Anterior cingulate cortex (tissue), 58 donors: ENCODE measurements at regions not wholly inside any gene's neighbourhood (a gene's known extent, or its start where the extent isn't known, plus 50 kb on each side); places are given as distances from the start of the nearest gene placed in this dataset.

Experiments used
- DNase-seq, 58 donors: peaks; one replicate each; lab custom pipeline; 2025; lab: John Stamatoyannopoulos, UW

DNA sequence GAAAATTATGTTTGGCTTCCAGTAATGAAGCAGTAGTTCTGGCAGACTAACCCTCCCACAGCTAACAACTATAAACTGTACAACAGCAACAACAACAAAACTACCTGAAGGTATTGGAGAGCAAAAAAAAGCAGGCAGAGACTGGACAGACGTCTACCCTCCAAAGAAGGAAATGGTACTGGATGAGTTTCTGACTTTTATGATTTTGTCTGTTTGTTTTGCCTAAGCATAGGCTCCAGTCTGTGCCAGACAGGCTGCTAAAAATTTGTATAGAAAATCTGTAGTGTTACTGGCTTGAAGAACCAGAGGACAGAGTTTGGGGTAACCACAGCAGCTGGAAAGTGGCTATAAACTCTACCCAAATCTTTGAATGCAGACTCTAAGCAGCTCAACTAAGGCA is 131.3 kb downstream of the SLC25A47 start:
- no peak for DNase-seq

DNA sequence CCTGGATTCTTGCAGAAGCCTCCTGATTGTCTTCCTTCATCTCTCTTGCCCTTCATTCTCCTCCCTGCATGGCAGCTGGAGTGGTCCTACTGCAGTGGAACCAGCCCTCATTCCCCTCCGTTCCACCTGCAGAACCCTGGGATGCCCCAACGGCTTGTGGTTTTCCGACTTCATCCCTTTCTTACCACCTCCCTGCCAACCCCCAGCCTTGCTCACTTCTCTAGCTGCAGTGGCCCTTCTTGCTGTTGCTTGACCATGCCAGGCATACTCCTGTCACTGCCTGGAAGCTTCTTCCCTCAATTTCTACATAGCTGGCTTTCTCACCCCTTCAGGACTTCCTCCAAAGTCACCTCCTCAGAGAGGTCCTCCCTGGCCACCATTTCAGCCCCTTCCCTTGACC is 123.3 kb downstream of the BEGAIN start:
- DNase-seq = no peak

DNA sequence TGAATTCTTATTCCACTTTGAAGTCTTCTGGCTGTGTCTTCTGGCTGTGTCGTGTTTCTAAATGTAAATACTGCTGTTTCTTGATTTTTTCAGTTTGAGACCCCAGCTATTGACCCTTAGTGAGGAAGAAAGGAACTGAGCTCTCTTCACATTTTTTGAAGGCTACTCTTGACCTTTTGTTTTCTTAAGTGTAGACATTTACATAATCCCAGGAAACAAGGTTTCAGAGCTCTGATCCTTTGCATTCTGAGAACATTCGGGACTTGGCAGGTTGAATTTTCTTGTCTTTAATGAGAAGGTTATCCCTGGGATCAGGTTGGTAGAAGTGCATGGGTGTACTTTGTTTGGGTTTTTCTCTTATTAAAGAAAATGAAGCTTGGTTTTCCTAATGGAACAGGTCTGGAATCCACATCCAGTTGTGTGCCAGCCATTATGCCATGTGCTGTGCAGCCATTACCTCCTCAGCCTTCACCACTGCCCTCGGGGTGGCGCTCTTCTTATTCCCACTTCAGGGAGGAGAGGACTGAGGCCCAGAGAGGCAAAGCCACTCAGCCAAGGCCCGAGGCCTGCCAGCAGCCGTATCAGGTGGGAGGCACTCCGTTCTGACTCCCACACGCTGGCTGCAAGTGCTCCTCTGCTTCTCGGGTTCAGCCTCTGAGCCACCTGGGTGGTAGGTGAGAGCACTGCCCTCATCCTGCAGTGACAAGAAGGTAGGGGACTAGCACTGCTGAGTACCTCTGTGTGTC is 120.9 kb downstream of the BEGAIN start:
- DNase-seq = no peak

DNA sequence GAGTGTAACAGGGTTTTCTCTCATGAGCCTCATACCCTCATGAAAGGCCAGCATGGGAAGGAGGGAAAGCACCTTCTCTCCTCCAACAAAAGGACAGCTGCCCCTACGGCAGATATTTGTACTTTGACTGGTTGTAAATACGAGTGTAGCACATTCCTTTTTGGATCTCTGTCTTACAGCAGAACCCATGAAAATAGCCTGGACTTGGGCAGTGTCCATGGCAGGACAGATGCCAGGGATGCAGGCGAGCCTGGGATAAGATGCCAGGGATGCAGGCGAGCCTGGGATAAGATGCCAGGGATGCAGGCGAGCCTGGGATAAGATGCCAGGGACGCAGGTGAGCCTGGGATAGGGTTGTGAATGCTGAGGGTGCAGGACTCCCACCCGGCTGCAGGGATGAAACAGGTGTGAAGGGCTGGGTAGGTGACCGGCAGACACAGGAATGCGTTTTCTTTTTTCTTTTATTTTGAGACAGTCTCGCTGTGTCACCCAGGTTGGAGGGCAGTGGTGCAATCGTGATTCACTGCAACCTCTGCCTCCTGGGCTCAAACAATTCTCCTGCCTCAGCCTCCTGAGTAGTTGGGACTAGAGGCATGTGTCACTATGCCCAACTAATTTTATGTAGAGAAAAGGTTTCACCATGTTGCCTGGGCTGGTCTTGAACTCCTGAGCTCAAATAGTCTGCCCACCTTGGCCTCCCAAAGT is 120.0 kb downstream of the BEGAIN start:
- no peak for DNase-seq

DNA sequence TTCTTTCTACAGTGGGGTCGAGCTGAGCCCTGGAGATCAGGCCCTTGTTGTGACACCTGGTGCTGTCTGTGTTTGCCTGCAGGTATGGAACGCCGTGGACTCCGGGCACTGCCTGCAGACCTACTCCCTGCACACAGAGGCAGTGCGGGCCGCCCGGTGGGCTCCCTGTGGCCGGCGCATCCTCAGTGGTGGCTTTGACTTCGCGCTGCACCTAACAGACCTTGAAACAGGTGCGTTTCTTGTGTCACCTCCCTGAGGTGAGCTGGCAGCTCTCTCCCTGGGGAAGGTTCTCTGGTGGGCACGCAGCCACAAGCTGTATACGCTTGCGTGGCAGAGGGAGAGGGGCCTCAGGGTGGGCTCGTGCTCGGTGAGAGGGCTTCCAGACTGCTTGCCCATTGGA is 119.3 kb downstream of the BEGAIN start:
- no peak for DNase-seq

DNA sequence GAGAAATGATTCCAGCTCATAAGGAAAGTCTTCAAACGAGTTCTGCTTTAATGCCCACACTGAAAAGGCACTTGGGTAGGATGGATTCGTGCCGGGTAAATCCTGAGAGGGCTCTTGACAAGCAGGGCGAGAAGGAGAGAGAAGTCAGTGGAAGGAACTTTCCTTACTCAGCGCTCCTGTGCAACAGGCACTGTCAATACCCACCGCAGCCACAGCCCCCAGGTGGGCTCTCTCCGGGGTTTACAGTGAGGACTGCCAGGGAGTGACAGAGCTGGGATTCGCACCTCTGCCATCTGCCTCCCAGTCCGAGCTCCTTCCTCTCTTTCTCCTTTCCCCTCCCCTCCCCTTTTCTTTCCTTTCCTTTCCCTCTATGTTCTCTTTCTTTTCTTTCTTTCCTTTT is 118.7 kb downstream of the BEGAIN start:
- DNase-seq = no peak

DNA sequence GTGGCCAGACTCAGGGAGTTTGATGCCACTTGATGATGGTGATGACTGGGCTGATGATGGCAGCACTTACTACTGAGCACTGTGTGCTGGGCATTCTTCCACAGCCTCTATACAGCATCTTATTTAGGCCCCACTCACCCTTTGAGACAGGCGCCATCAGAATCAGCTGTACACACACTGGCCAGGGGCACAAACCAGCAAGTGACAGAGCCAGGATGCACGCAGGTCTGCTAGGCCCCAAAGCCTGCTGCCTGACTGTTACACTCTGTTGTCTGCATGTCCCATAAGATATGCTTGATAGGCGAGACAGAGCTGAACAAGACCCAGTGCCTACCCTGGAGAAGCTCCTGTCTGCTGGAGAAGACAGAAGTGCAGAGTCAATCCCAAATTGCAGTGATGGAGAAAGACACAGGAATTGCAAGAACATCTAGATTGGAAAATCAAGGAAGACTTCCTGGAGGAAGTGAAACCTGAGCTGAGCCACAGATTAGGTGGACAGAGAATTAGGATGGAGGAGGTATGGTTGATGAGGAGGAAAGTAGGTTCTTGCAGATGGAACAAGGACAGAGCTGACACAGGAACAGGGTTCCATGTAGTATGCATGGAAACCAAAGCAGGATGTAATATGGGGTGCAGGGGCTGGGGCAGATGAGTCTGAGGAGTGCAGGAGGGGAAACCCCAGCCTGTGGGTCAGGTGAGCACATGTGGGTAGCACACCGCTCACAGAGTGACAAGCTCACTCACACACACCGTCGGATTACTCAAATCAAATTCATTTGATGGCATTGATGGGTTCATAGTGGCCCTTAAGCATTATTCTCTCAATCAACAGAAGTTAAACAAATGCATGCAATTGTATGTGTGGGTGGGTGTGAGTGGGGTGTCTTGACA is 117.3 kb downstream of the BEGAIN start:
- no peak for DNase-seq

DNA sequence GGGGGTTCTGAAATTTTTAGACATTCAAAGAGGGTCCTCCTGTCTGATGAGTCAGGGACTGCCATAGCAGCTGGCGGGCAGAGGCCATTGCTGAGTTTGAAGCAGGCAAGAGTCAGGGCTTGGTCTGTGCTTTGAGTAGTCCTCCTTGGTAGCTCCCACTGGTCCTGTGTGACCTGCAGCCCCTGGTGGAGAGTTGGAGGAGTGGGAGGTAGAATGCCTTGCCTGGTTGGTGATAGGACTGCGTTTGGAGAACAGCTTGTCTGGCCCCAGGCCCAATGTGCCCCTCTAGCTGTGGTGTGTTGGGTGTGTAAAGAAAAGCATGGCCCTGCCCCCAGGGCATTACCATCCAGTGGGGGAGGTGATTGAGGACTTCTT is 116.7 kb downstream of the BEGAIN start:
- DNase-seq = no peak

DNA sequence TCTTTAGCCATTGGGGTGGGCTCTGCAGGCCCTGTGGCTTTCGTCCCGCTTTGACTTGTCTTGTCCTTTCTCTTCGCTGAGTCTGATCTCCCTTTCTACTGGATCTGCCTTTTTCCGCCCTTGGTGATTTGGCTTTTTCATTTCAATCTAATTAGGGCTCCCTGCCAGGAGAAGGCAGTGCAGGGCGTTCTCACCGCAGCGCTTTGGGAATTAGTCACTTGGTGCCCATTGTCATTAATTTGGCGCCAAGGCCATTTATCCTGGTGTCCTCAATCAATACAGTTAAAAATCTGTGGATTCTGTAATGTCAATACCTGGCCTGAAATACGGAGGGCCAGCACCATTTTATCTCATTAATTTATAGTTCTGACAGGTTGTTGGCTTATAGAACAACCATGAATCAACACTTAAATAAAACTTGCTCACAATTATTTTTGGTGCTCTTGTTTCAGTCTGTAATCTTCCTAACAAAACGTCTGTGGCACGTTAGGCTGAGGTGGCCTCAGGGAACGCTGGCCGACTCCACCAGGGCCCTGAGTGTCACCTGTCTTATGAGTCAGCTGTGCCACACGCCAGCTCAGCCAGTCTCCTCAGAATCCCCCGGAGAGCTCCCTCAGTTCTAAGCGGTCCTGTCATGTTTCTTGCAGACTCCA is 115.7 kb downstream of the BEGAIN start:
- DNase-seq = no peak

DNA sequence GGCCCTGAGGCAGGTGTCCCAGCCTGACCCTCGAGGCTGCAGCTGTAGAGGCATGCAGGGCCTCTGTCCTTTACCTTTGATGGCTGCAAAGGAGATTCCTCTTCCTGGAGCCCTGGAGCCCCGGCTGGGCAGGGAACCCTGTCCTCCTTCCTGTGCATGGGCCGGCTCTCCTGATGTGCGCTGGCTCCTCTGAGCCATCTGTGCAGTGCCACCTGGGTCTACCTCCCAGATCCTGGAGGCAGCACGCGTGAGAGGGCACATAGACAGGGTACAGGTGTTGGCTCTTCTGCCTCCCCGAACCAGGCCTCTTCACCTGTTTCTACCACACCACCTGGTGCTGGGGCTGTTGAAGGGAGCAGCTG is 115.1 kb downstream of the BEGAIN start:
- DNase-seq = no peak

DNA sequence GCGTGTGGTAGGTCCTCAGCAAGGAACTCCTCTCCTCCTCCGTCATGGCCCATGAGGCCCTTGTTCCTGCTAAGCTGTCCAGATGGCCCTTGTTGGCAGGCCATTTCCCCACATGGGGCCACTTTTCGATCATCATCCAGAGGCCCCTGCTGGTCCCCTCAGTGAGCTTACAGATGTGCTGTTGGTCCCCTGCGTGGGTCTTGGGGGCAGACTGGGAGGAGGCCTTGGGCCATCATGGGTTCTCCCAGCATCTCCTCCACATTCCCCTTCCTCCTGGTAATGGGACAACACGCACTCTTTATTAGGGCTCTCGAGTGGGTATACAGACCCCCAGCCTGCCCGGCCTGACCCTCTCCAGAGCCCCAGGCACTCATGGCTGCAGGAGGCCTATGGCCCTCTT is 114.7 kb downstream of the BEGAIN start:
- DNase-seq = no peak

DNA sequence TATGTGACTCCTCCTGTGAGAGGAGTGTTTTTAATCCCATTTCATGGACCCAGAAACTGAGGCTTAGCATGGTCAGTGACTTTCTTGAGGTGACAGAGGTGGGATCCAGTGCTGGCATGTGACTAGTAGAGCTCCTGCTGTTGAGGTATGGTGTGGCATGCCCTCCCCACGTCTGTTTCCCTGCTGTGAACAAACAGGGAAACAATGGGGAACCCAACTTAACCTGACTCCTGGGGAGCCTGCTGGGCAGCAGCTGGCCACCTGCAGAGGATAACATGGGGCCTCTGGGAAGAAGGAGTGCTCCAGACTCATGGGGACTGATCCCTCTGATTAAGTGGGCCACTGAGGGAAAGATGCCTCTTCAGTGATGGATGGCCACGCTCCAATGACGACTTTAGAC is 114.0 kb downstream of the BEGAIN start:
- DNase-seq = no peak

DNA sequence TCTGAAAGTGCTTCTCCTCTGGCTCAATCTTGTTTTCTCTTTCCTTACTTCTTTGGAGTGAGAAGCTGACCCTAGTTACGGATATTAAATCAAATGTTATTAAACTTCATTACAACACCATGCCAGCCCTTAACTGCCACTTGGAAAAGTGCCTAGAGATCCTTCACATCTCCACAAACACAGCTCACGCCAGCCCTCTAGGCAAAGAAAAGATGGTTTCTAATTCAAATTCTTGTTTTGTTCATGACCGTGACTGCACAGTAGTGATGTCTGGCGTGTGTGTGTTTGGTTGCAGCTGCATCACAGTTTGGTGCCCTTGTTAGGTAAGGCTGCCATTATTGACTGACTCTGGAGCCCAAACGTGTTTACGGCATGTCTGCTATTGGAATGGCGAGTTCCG is 113.0 kb downstream of the BEGAIN start:
- DNase-seq = no peak

DNA sequence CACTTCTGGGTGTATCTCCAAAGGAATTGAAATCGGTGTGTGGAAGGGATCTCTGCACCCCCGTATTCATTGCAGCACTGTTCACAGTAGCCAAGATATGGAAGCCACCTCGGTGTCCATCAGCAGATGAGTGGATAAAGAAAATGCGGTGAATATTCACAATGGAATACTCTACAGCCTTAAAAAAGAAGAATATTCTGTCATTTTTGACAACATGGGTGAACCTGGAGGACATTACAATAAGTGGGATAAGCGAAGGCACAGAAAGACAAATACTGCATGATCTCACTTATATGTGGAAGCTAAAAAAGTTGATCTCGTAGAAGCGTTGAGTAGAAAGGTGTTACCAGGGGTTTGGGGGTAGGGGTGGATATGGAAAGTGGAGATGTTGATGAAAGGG is 111.9 kb downstream of the BEGAIN start:
- DNase-seq = no peak

DNA sequence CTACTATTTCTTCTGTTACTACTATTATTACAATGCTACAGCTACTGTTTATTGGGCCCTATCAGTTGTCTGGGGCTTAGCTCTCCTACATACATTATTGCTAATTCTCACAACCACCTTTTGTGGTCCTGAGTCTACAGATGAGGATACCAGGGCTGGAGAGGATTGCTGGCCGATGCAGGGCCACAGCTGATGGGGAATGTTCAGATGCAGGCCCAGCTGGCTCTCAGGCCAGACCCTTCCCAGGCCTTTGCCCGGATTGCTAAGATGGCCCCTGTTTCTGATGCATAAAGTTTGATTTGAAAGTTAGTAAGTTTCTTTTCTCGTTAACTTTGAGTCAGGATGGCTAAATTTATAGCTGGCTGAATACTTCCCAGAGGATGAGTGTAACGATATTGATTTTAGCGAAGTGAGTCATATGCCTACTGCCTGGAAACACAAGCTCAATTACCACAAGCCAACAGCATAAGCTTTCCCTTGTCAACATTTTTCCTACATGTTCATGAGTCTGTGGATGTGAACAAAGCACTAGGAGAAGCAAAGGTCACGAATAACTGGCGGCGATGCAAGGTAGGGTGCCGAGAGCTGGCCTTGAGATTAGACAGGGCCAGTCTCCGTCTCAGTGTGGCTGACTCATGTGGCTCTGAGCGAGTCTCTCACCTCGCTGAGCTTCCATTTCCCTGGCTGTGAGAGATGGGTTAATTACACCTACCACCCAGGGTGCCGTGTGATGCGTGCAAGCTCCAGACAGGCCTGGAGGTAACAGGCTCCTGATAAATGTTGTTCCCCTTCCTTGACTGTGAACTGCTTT is 111.0 kb downstream of the BEGAIN start:
- peak in 1 of 58 donors; percentile 20 for DNase-seq

DNA sequence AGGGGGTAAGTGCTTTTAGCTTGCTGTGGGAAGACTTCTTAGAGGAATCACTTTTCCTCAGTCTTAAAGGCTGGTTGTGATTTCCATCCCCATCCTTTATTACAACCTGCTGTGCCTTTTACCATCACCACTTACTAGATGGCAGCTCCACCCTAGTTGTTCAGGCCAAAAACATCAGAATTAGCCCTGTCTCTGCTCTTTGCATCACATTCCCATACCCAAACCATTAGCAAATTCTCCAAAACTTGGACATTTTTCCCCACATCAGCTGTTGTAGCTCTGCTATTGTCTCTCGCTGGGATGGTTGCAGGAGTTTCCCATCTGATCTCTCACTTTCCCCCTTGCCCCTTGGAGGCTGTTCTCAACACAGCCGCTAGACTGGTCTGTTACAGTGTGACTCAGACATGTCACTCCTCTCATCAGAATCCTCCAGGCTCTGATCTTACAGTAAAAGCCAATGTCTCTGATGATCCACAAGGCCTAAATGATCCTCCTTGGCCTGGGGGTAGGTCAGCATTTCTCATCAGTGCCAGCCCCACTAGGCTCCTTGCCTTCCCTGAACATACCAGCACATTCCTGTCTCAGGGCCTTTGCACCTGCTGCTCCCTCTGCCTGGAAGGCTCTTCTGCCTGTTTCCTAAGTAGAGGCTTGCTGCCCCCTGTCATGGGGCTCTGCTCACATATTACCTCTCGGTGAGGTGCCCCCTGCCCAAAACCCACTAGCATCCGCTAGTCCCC is 102.5 kb downstream of the BEGAIN start:
- DNase-seq = no peak

DNA sequence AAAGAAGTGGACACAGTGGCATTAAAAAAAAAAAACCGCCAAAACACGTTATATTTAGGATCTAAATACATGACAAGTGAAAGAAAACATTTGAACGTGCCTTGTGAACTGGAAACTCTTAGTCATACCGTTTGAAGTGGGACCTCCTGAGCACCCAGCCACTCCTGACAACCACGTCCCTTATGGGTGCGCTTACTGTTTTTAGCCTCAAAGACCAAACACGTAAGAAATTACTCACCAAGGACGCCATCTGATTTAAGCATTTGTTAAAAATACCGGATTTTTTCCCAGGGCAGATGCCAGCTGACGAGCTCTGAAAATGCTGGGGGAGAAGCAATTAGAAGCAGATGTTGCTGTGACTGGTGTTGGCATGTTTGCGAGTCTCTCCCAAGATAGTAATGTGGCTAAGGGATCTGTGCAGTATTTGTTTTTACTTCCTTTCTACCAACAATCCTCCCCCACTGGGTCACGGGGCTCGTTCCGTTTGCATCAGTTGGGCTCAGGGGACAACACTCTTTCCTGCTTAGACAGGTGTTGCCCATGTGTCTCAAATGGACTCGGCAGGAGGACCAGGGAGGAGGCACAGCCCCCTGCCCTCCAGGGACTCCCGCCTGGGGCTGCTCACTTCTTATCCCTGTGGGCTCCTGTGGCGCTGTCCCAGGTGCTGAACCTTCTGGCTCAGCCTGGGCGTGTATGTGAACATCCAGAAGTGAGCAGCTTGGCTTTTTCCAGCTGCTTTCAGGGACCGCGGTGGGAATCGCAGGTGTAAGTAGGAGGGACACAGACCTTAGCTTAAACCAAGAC is 101.0 kb downstream of the BEGAIN start:
- DNase-seq = peak in 13 of 58 donors; percentile 20 to 48 (median 32)
